IMR-90 (cell line): ENCODE measurements at regions not wholly inside any gene's neighbourhood (a gene's known extent, or its start where the extent isn't known, plus 50 kb on each side); places are given as distances from the start of the nearest gene placed in this dataset.

ENCODE experiments used
- ATAC-seq: fragments of 200-7000 bp; cut with Tn5 transposase; 2 replicates; pipeline ENCODE4 v1.9.1; 2020; ENCODE audit warnings: low read depth, mild to moderate bottlenecking, moderate library complexity
- BruUV-seq: library from RNA; stranded (reverse); fragments of 400-500 nt; replicated peaks from 2 replicates; lab custom pipeline; 2021; lab: Mats Ljungman, UMichigan
- CTCF ChIA-PET: fragments of 300-600 bp; formaldehyde crosslinking; extraction: SDS; loops from one replicate; lab custom pipeline; 2021; ENCODE audit warnings: antibody characterized with exemption; lab: Yijun Ruan, JAX
- POLR2A ChIA-PET: fragments of 300-600 bp; sonication (Branson Sonifier 250); formaldehyde crosslinking; loops from one replicate; lab custom pipeline; 2022; ENCODE audit warnings: antibody characterized with exemption; ENCODE audit not compliant: unreplicated experiment; lab: Charles Lee
- DNase-seq: peaks from one replicate; pipeline ENCODE4 v3.0.0; 2013
- H2AFZ ChIP-seq: replicated peaks from 2 replicates; pipeline ENCODE3; 2013; ENCODE audit warnings: low read length, mild to moderate bottlenecking; ENCODE audit not compliant: poor library complexity
- H2AK5ac ChIP-seq: 2 replicates; pipeline ENCODE4 v1.6.1; 2013; ENCODE audit warnings: low read depth, low read length, inconsistent platforms
- H2AK9ac ChIP-seq: replicated peaks from 2 replicates; pipeline ENCODE3; 2013; ENCODE audit warnings: mild to moderate bottlenecking, low read depth, low read length, moderate library complexity; ENCODE audit not compliant: poor library complexity
- H2BK120ac ChIP-seq: 2 replicates; pipeline ENCODE4 v1.6.1; 2013; ENCODE audit warnings: low read depth, low read length, inconsistent platforms
- H2BK15ac ChIP-seq: 3 replicates; pipeline ENCODE4 v1.6.1; 2013; ENCODE audit warnings: low read depth, low read length, inconsistent platforms
- H2BK20ac ChIP-seq: 2 replicates; pipeline ENCODE4 v1.6.1; 2013; ENCODE audit warnings: low read depth, mild to moderate bottlenecking, inconsistent platforms, low read length, moderate library complexity
- H2BK5ac ChIP-seq: 2 replicates; pipeline ENCODE4 v1.6.1; 2013; ENCODE audit warnings: mild to moderate bottlenecking, low read depth, low read length, inconsistent platforms; ENCODE audit not compliant: poor library complexity, severe bottlenecking
- H3K14ac ChIP-seq: replicated peaks from 2 replicates; pipeline ENCODE4 v1.6.1; 2013; ENCODE audit warnings: low read depth, low read length, inconsistent platforms
- H3K18ac ChIP-seq: 2 replicates; pipeline ENCODE4 v1.6.1; 2013; ENCODE audit warnings: low read depth, low read length, control low read depth
- H3K23ac ChIP-seq: 2 replicates; pipeline ENCODE4 v1.6.1; 2013; ENCODE audit warnings: low read depth, low read length, inconsistent platforms
- H3K27ac ChIP-seq: 2 replicates; pipeline ENCODE4 v1.5.1; 2013; ENCODE audit warnings: mild to moderate bottlenecking, control low read depth, low read length; ENCODE audit not compliant: insufficient read depth
- H3K27me3 ChIP-seq: 2 replicates; pipeline ENCODE4 v1.6.1; 2013; ENCODE audit warnings: low read length; ENCODE audit not compliant: control insufficient read depth, insufficient read depth
- H3K36me3 ChIP-seq: 2 replicates; pipeline ENCODE4 v1.6.1; 2013; ENCODE audit warnings: low read length, mixed read lengths; ENCODE audit not compliant: control insufficient read depth, insufficient read depth
- H3K4ac ChIP-seq: 2 replicates; pipeline ENCODE4 v1.6.1; 2013; ENCODE audit warnings: low read depth, low read length, inconsistent platforms
- H3K4me1 ChIP-seq: 2 replicates; pipeline ENCODE4 v1.6.1; 2013; ENCODE audit warnings: low read length, mixed read lengths; ENCODE audit not compliant: control insufficient read depth, insufficient read depth
- H3K4me2 ChIP-seq: 2 replicates; pipeline ENCODE4 v1.6.1; 2013; ENCODE audit warnings: low read depth, mild to moderate bottlenecking, control low read depth, low read length, moderate library complexity
- H3K4me3 ChIP-seq: 2 replicates; pipeline ENCODE4 v1.5.1; 2013; ENCODE audit warnings: low read depth, mild to moderate bottlenecking, control low read depth, low read length, moderate library complexity; ENCODE audit not compliant: insufficient read depth
- H3K56ac ChIP-seq: 2 replicates; pipeline ENCODE4 v1.6.1; 2013; ENCODE audit warnings: low read length, inconsistent platforms; ENCODE audit not compliant: insufficient read depth; ENCODE audit errors: extremely low read depth
- H3K79me1 ChIP-seq, 2 experiments: 2 replicates each; pipeline ENCODE4 v1.6.1; 2013; ENCODE audit warnings: low read length in 2 of 2, inconsistent platforms in 1 of 2, low read depth in 1 of 2
- H3K9ac ChIP-seq: 2 replicates; pipeline ENCODE4 v1.6.1; 2013; ENCODE audit warnings: low read depth, low read length, control low read depth
- H3K9me1 ChIP-seq: 2 replicates; pipeline ENCODE4 v1.6.1; 2013; ENCODE audit warnings: low read length, inconsistent platforms; ENCODE audit not compliant: insufficient read depth
- H3K9me3 ChIP-seq: 2 replicates; pipeline ENCODE4 v1.6.1; 2013; ENCODE audit warnings: low read length; ENCODE audit not compliant: control insufficient read depth, insufficient read depth
- H4K20me1 ChIP-seq: 2 replicates; pipeline ENCODE4 v1.6.1; 2013; ENCODE audit warnings: low read length, inconsistent platforms; ENCODE audit not compliant: insufficient read depth
- H4K5ac ChIP-seq: 2 replicates; pipeline ENCODE4 v1.6.1; 2013; ENCODE audit warnings: mild to moderate bottlenecking, low read depth, low read length, control low read depth
- H4K8ac ChIP-seq, 2 experiments: 2 replicates each; pipeline ENCODE4 v1.6.1; 2013; ENCODE audit warnings: low read depth in 2 of 2, low read length in 2 of 2, control low read depth in 1 of 2, inconsistent platforms in 1 of 2
- H4K91ac ChIP-seq: 2 replicates; pipeline ENCODE4 v1.6.1; 2013; ENCODE audit warnings: low read depth, low read length, inconsistent platforms; ENCODE audit not compliant: insufficient read depth
- CHD1 ChIP-seq: IDR thresholded peaks from 2 replicates; pipeline ENCODE4 v1.6.1; 2012; ENCODE audit warnings: low read depth, low read length, improper control_type of control experiment
- FOS ChIP-seq: fragments of 150-350 bp; IDR thresholded peaks from 2 replicates; pipeline ENCODE4 v1.6.1; 2016; ENCODE audit warnings: low read depth, low read length
- NFE2L2 ChIP-seq: fragments of 150-350 bp; IDR thresholded peaks from 2 replicates; pipeline ENCODE4 v1.6.1; 2016; ENCODE audit warnings: low read depth, mild to moderate bottlenecking, low read length
- WGBS, 2 experiments: methylation state at CpG; one replicate each; pipeline versions ENCODE4 v1.1.5 to v1.1.7; 2013; ENCODE audit warnings: missing lambda C conversion rate in 2 of 2; ENCODE audit not compliant: insufficient read length in 1 of 2; ENCODE audit errors: extremely low coverage in 2 of 2; 5-methylcytosine and 5-hydroxymethylcytosine counted together
- dilution Hi-C: fragments of 300-500 bp; cut with HindIII; formaldehyde crosslinking; loops from one replicate; pipeline ENCODE4 v1.14.3; 2018; ENCODE audit warnings: low sequenced_read_pairs; ENCODE audit not compliant: unreplicated experiment
- in situ Hi-C: fragments of 300-500 bp; cut with MboI; formaldehyde crosslinking; loops from 3 replicates; pipeline ENCODE4 v1.14.3; 2019; ENCODE audit warnings: low sequenced_read_pairs, inconsistent platforms, mixed read lengths
- intact Hi-C: fragments of 100-400 bp; cut with micrococcal nuclease; formaldehyde crosslinking; loops from 2 replicates; pipeline ENCODE4 v1.10.0; 2022

DNA sequence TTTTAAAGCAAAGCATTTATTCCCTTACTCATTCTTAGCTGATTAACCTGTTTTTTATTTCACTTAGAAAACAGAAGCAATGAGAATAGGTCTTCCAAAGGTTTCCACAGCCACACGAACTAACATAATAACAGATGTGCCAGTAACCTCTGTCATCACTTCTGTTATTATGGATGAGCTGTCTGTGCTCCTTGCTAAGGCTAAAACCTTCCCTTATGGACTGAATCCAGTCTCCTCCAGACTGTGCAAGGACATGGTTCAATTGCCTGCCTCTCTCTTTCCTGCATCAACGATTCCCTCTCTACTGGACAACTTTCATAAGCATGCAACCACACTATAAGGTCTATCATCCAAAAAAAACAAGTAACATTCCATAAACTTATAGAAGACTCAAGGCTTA, 1446.2 kb downstream of the MAT2B start:
- H3K4me2 ChIP-seq, result no peak overlapping the region
- no peak overlapping the region for H3K14ac ChIP-seq
- no peak overlapping the region for H3K4me3 ChIP-seq
- H2BK15ac ChIP-seq, result no peak overlapping the region
- no peaks in the 10 kb centered on the region for H3K9me1 ChIP-seq
- no peaks in the 10 kb centered on the region for H3K4me1 ChIP-seq
- no peak overlapping the region for H4K8ac ChIP-seq
- no peaks in the 10 kb centered on the region for H3K36me3 ChIP-seq
- TF ChIP-seq NFE2L2, result no peak
- TF ChIP-seq CHD1, result no peak
- no peak for TF ChIP-seq FOS
- H2BK5ac ChIP-seq, result no peak overlapping the region
- no peak overlapping the region for H3K23ac ChIP-seq
- no CpG with 5 or more reads among the region's 2 CpGs for WGBS, 2 experiments
- ChIA-PET POLR2A (no interaction called here), CTCF (no interaction called here)
- H3K4ac ChIP-seq, result no peak overlapping the region
- H2AK9ac ChIP-seq, result no peak overlapping the region
- no peak overlapping the region for H3K9ac ChIP-seq
- H2BK20ac ChIP-seq, result no peak overlapping the region
- no peak overlapping the region for H2AK5ac ChIP-seq
- no peak overlapping the region for H3K56ac ChIP-seq
- H2AFZ ChIP-seq, result no peak overlapping the region
- H4K20me1 ChIP-seq, result no peaks in the 10 kb centered on the region
- no peak overlapping the region for H2BK120ac ChIP-seq
- H4K5ac ChIP-seq, result no peak overlapping the region
- no peak for DNase-seq
- intact Hi-C loops (no loop called here), dilution Hi-C loops (no loop called here), in situ Hi-C loops (no loop called here)
- peaks cover 2% of the 10 kb centered on the region; the same call in 1 of the 2 replicates for H3K9me3 ChIP-seq
- H3K18ac ChIP-seq, result no peak overlapping the region
- no TSS peak for BruUV-seq
- H3K27me3 ChIP-seq, result no peaks in the 10 kb centered on the region
- no peak for ATAC-seq
- H4K91ac ChIP-seq, result no peak overlapping the region
- H3K79me1 ChIP-seq, result no peaks in the 10 kb centered on the region
- no peak overlapping the region for H3K27ac ChIP-seq
